SHP77 (cell line): ENCODE measurements at regions not wholly inside any gene's neighbourhood (a gene's known extent, or its start where the extent isn't known, plus 50 kb on each side); places are given as distances from the start of the nearest gene placed in this dataset.
"Not testable (repeated sequence)": the region's sequence is repeated elsewhere in the genome, so short reads cannot be mapped to it uniquely, and the experiment has no call there.

ENCODE experiments used
- DNase-seq, 2 experiments: peaks; one replicate each; lab custom pipeline; 2025; lab: John Stamatoyannopoulos, UW

GRCh38 chr1:79777481-79778219 is 771.1 kb upstream of the ADGRL4 start:
- no peak for DNase-seq

DNA sequence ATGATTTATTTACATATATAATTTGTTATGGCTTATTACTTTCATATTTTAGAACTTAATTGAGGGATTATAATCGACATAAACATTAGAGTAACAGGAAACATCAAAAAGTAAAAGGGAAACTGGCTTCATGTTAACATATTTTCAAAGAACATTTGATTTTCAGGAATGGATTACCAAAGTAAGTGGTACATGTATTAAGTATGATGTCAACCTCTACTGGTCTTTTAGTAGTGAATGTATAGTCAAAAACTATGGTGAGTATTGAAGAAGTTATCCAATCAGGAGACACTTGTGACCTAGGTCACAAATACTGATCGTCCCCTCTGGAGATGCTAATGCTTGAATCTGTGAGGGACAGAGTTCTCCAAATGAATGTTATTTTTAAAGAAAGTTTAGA is 768.9 kb upstream of the ADGRL4 start:
- no peak for DNase-seq

DNA sequence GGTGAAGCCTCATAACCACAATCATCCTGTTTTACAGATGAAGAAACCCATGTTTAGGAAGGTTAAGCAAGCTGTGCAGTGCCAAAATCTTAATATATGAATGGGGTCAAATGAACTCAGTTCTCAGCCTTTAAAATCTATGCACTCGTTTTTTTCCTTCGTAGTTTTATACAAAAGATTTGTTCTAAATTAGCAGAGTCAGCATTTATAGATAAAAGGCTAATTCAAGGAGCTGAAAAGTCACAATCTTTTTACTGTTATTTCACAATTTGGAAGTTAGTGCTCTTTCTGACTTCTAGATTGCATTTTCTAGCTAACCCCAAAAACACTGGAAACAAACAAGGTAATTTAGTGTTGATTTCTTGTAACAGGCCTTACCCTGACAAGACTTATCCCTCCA is 766.9 kb upstream of the ADGRL4 start:
- no peak for DNase-seq

DNA sequence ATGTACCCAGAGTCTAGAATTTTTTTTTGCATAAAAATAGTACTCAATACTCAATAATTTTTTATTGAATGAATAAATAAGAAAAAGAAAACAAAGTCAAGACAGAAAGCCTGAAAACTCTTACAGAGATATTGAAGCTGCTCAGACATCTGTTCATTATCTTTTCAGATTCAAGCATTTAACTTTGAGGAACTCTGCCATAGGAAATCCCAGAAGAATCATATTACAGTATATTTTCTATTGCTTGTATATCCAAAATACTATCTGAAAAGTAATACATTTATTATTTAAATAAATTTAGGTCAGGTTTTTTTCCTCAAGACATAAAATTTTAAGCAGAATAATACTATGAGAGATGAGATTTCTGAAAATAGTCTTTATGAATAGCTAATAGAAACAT is 755.9 kb upstream of the ADGRL4 start:
- no peak for DNase-seq

DNA sequence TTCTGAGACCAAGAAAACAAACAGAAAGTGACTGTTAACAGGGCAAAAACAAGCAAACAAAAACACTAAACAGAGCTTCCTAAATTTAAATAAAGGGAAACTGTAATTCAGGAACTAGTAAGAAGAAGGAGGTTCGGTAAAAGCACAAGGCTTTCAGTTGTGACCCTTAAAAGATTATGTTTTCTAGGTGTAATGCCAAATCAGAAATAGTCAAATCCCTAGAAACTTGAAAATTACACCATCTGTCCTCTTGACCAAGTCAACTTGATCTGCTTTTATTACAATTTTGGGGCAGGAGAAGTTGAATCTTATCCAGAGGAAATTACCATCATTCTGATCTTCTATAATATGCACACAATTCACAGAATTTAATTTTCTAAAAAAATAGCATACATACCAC is 754.0 kb upstream of the ADGRL4 start:
- DNase-seq: no peak

- no peak for DNase-seq
Measured at GRCh38 chr1:79749607-79750006, 743.1 kb upstream of the ADGRL4 start.

DNA sequence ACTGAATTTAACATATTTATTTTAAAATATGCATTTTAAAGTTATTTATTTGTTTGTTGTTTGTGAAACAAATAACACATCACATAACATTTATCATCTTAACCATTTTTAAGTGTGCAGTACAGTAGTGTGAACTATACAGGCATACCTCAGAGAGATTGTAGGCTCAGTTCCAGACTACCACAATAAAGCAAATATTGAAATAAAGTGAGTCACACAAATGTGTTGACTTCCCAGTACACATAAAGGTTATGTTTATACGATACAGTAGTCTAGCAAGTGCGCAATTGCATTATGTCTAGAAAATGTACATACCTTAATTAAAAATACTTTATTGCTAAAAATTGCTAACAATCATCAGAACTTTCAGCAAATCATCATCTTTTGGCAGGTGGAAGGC is 739.4 kb upstream of the ADGRL4 start:
- DNase-seq: peak; percentile 16 to 20

DNA sequence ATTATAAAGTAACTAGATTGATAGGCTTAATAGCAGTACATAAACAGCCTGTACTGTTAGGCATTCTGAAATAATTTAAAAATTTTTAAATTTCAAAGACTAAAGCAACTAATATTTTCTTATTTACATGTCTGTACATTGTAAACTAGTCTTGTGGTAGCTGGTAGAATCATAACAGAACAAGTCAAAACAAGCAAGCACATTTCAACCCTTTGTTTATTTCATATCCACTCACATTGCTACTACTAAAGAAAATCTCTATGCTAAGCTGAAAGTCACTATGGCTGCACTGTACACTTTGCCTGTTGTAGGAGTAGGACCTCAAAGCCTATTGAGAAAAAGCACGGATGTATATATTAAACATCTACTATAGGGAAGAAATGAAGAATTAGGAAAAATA is 738.2 kb upstream of the ADGRL4 start:
- DNase-seq: no peak

DNA sequence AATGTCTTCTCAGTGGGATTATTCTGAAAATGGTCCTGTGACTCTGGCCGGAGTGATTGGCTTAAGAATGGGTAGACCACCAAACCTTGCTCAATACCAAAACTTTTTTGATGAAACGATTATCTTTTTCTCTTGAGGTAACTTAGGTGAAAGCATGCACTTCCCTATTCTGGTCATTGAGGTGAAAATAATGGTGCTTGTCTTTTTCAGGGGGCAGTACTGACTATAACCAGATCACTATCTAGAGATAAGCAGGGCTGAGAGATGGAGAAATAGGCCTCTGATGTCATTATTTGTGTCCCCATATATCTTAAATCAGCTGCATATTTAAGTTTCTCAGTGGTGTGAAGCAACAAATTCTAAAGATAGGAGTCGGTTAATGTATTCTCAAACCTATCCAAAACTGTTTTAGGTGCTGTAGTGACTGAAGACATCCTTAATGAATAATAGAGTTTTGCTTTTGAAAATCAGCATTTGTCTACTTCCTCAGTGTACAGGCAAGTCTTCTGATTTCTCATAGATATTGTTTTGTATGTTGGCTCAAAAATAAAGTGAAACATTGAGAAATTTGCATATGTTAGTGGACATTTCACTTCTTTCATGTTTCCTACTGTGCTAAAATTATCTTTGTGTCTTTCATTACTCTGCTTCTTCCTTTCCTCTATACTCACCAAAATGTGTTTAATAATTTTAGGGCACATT is 735.3 kb upstream of the ADGRL4 start:
- no peak for DNase-seq

DNA sequence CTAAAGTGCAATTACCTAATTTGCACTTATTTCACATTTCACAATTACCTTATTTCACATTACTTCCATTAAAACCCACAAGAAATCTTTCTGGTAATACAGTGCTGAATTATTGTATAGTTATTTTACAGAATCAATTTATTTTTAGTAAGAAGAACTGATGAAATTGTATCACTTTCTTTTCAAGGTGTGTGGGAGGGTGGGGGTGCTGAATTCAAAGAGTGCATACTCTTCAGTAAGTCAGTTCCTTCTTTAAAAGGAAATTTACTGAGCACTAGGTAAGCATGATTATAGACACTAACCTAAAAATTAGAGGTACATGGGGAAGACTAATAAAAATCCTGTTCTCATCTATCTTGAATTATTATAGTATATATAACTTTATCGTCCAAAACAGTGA is 731.6 kb upstream of the ADGRL4 start:
- no peak for DNase-seq

GRCh38 chr1:79737193-79737592 is 730.7 kb upstream of the ADGRL4 start:
- DNase-seq: no peak

DNA sequence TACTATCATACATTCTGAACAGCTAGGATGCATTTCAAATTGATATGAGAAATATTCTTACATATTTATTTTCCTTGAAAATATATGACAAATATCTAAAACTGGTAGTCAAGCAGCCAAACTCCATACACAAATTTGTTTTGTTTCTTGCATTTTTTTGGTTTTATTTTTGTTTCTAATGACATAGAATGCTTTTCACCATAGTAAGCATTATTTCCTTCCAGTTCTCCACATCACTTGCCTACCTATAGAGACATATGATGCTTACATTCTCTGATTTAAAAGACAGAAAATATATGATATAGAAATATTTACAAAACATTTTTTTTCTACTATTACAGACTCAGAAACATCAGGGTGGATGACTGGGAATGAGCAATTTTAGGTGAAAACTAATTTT is 726.4 kb upstream of the ADGRL4 start:
- no peak for DNase-seq

- no peak for DNase-seq
Measured at GRCh38 chr1:79726911-79727310, 720.4 kb upstream of the ADGRL4 start.

- DNase-seq: no peak
Measured at GRCh38 chr1:79726321-79726720, 719.8 kb upstream of the ADGRL4 start.

DNA sequence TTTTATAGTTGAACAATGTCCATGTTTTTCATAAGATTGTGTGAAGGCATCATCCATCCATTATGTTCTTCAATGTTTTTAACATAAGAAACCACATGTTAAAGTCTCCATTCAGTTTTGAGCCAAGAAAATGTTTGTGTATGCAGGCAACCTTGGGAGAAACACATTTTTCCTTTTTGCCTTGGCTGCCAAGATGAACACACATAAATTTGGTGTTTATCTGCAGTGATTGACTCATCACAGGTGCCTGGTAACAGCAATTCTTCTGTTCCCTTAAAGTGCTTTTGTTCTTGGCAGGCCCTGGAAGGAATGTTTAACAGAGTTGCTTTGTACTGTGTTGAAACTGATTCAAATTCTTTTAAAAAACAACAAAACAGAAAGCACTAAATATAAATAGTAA is 709.9 kb upstream of the ADGRL4 start:
- DNase-seq: no peak

DNA sequence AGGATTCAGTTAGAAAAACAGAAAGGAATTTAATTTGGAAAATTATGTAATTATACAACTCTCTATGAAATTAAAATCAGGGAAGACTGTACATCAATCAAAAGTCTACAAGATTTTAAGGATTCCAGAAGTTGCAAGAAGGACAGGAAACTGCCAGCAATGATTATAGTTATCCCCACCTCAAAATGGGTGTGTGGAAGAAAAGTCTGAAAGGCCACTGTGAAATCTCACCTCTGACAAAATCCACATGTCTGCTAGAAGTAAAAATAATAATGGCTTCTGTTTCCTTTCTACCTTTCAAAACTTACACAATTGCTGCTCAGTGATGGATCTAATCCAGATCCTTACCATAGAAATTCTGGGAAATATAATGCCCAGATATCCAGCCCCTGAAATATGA is 708.1 kb upstream of the ADGRL4 start:
- no peak for DNase-seq

DNA sequence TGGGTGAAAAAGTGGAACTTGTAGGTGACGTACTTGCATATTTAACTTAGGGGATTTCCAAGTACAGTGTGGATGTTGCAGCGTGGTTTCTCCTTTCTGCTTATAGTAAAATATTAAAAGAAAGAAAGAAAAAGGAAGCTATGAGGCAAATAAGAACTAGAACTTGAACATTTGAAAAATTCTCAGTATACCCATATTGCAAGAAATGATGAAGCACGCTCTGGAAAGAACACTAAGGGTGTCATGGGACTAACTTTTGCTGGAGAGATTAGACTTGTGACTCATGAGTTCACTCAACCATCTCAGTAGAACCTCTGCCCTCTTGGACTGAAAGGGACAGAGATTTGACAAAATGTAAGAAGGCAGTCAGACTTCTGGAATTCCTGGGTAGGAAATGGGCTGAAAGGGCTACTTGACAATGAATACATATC is 704.5 kb upstream of the ADGRL4 start:
- DNase-seq: no peak

DNA sequence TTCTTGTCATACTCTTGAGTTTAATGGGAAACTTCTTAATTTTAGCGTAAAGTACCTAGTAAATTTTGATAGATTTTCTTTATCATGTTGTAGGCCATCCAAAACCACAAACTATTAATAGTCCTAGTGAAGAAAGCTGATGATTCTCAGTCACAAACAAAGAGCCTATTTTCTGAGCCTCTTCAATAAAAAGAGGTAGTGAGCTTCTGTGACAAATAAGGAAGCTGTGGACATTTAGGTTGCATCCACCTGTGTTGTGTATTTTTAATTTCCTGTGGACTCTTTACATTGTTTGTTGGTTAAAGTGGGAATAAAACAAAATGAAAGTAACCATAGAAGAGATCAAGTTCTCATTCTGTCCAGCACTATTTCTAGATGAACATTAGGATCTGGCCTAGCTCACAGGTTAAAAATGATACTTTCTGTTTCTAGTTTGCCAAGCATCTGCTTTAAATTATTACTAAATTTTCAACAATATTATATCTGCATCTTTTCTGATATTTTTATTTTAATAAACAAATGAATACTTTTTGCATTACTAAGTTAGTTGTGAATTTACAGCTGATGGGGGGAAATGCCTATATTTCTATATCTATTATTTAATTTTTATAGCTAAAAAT is 702.2 kb upstream of the ADGRL4 start:
- no peak for DNase-seq

DNA sequence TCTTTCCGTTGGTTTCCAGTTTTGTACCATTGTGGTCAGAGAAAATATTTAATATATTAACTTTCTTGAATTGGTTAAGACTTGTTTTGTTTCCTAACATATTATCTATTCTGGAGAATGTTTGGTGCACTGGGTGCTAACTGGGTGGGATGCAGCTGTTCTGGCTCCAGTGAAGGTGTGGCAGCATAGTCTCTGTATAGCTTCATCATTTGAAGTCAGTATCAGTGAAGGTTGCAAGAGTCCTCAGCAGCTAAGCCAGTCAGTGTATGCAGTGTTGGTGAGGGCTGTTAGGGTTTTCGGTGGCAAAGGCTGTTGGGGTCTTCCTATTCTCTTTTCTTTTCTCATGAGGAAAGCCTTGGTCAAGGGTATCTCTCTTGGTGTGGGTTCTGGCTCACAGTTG is 698.7 kb upstream of the ADGRL4 start:
- DNase-seq: no peak

DNA sequence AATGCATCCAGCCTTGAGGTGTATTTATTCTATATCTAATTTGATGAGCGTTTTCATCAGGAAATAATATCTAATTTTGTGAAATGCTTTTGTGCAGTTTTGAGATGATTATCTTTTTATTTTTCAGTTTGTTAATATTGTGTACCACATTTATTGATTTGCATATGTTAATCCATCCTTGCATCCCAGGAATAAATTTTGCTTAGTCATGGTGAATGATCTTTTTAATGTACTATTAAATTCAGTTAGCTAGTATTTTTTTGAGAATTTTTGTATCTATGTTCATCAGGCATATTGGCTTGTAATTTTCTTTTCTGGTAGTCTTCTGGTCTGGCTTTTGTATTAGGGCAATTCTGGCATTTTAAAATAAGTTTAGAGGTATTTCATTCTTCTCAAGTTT is 697.5 kb upstream of the ADGRL4 start:
- no peak for DNase-seq

- DNase-seq: not testable (repeated sequence)
Measured at GRCh38 chr1:79702336-79702999, 695.9 kb upstream of the ADGRL4 start.

DNA sequence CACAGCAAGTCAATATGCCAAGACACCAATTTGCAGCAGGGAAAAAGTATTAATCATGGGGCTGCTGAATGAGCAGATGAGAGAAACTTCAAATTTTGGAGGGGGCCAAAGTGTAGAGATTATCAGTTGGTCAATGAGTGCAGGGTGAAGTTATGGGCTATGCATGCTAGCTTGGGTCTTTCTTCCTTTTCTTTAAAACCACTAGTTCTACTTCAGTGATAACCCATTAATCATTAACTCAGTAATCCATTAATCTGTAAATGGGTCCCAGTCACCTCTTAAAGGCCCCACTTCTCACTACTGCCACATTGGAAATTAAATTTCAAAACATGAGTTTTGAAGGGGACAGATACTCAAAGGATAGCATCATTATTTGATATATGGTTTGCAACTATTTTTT is 688.6 kb upstream of the ADGRL4 start:
- DNase-seq: no peak

GRCh38 chr1:79694241-79694640 is 687.7 kb upstream of the ADGRL4 start:
- no peak for DNase-seq
